ENCODE measurements at regions not wholly inside any gene's neighbourhood (a gene's known extent, or its start where the extent isn't known, plus 50 kb on each side); places are given as distances from the start of the nearest gene placed in this dataset.
"Not testable (repeated sequence)": the region's sequence is repeated elsewhere in the genome, so short reads cannot be mapped to it uniquely, and the experiment has no call there.

- no peak for DNase-seq
- Histone ChIP-seq H3K4me1 (ENCODE audit: control insufficient read depth, insufficient read depth, low read length) (peaks cover 14% of the 10 kb centered on the region), H3K36me3 (ENCODE audit: control insufficient read depth, insufficient read depth, low read length) (no peaks in the 10 kb centered on the region), H3K27ac (ENCODE audit: low read depth, low read length) (no peak overlapping the region), H3K9ac (ENCODE audit: extremely low read depth, low read length, poor library complexity, severe bottlenecking) (no peak overlapping the region), H3K4me3 (ENCODE audit: low read length) (peak overlapping the region; percentile 72), H3K9me3 (ENCODE audit: control insufficient read depth, low read length) (peaks cover 66% of the 10 kb centered on the region), H3K27me3 (ENCODE audit: control insufficient read depth, insufficient read depth, low read length, poor library complexity, severe bottlenecking) (no peaks in the 10 kb centered on the region)
- 85 to 100% methylated on average over 2 of the region's 3 CpGs for WGBS, 2 experiments (ENCODE audit: insufficient coverage in 1 of 2, insufficient read length in 1 of 2)
- peaks cover 22% of the 10 kb centered on the region for H3K36me3 Mint-ChIP-seq (ENCODE audit: low read depth)
- H3K4me3 Mint-ChIP-seq, result no peak overlapping the region
- H3K9me3 Mint-ChIP-seq, result peaks cover 54% of the 10 kb centered on the region
- peak overlapping the region; percentile 7 for H3K27ac Mint-ChIP-seq
- peaks cover 13% of the 10 kb centered on the region for H3K4me1 Mint-ChIP-seq
- no peaks in the 10 kb centered on the region for H3K27me3 Mint-ChIP-seq (ENCODE audit: insufficient read depth)
- no peak for TF ChIP-seq CTCF (conservative IDR thresholded peaks at IDR 0.05)
Measured at GRCh38 chr1:224820341-224820740, 109.1 kb upstream of the DNAH14 start.

- H3K36me3 ChIP-seq (ENCODE audit: control insufficient read depth, insufficient read depth, low read length); H3K27me3 Mint-ChIP-seq (ENCODE audit: insufficient read depth); H3K27ac Mint-ChIP-seq; H3K4me3 Mint-ChIP-seq; DNase-seq; H3K27ac ChIP-seq (ENCODE audit: low read depth, low read length); H3K9ac ChIP-seq (ENCODE audit: extremely low read depth, low read length, poor library complexity, severe bottlenecking); H3K27me3 ChIP-seq (ENCODE audit: control insufficient read depth, insufficient read depth, low read length, poor library complexity, severe bottlenecking): not testable (repeated sequence)
- Mint-ChIP-seq H3K36me3 (ENCODE audit: low read depth) (peaks cover 25% of the 10 kb centered on the region), H3K4me1 (peaks cover 13% of the 10 kb centered on the region), H3K9me3 (peaks cover 61% of the 10 kb centered on the region)
- 90 to 92% methylated on average over 6 to 8 of the region's 8 CpGs for WGBS, 2 experiments (ENCODE audit: insufficient coverage in 1 of 2, insufficient read length in 1 of 2)
- H3K9me3 ChIP-seq (ENCODE audit: control insufficient read depth, low read length), result peaks cover 61% of the 10 kb centered on the region
- peaks cover 14% of the 10 kb centered on the region for H3K4me1 ChIP-seq (ENCODE audit: control insufficient read depth, insufficient read depth, low read length)
- H3K4me3 ChIP-seq (ENCODE audit: low read length), result peak overlapping the region; percentile 65
Measured at GRCh38 chr1:224821751-224822150, 107.7 kb upstream of the DNAH14 start.

- no peaks in the 10 kb centered on the region for H3K27me3 ChIP-seq (ENCODE audit: control insufficient read depth, insufficient read depth, low read length, poor library complexity, severe bottlenecking)
- WGBS, 2 experiments (ENCODE audit: insufficient coverage in 1 of 2, insufficient read length in 1 of 2), result no CpG with 5 or more reads among the region's 1 CpG
- no peak overlapping the region for H3K27ac ChIP-seq (ENCODE audit: low read depth, low read length)
Measured at GRCh38 chr1:224825525-224826000, 103.9 kb upstream of the DNAH14 start.

More at GRCh38 chr1:224825525-224826000, 103.9 kb upstream of the DNAH14 start:
- no peak overlapping the region for H3K27ac Mint-ChIP-seq
- peaks cover under 1% of the 10 kb centered on the region for H3K4me1 ChIP-seq (ENCODE audit: control insufficient read depth, insufficient read depth, low read length)
- H3K36me3 Mint-ChIP-seq (ENCODE audit: low read depth), result peaks cover 25% of the 10 kb centered on the region
- H3K36me3 ChIP-seq (ENCODE audit: control insufficient read depth, insufficient read depth, low read length), result no peaks in the 10 kb centered on the region
- H3K9ac ChIP-seq (ENCODE audit: extremely low read depth, low read length, poor library complexity, severe bottlenecking), result no peak overlapping the region
- peaks cover 46% of the 10 kb centered on the region for H3K9me3 ChIP-seq (ENCODE audit: control insufficient read depth, low read length)
- no peak overlapping the region for H3K4me3 ChIP-seq (ENCODE audit: low read length)
- H3K4me1 Mint-ChIP-seq, result no peaks in the 10 kb centered on the region
- H3K27me3 Mint-ChIP-seq (ENCODE audit: insufficient read depth), result peaks cover 5% of the 10 kb centered on the region
- TF ChIP-seq CTCF (conservative IDR thresholded peaks at IDR 0.05), result no peak
- H3K4me3 Mint-ChIP-seq, result no peak overlapping the region
- DNase-seq, result no peak
- H3K9me3 Mint-ChIP-seq, result peaks cover 53% of the 10 kb centered on the region

Data from endodermal cell (in vitro differentiated cells).